Panc1 (cell line): ENCODE measurements at regions not wholly inside any gene's neighbourhood (a gene's known extent, or its start where the extent isn't known, plus 50 kb on each side); places are given as distances from the start of the nearest gene placed in this dataset.

Experiments
- ATAC-seq: fragments of 200-7000 bp; cut with Tn5 transposase; 2 replicates; pipeline ENCODE4 v1.9.1; 2020; ENCODE audit warnings: mild to moderate bottlenecking, moderate library complexity
- BruUV-seq: library from RNA; stranded (reverse); fragments of 400-500 nt; replicated peaks from 2 replicates; lab custom pipeline; 2021; lab: Mats Ljungman, UMichigan
- CTCF ChIA-PET: fragments of 300-600 bp; sonication (Branson Sonifier 250); formaldehyde crosslinking; loops from one replicate; lab custom pipeline; 2022; ENCODE audit warnings: antibody characterized with exemption; lab: Charles Lee
- POLR2A ChIA-PET: fragments of 300-600 bp; sonication (Branson Sonifier 250); formaldehyde crosslinking; loops from one replicate; lab custom pipeline; 2022; ENCODE audit warnings: antibody characterized with exemption; lab: Charles Lee
- DNase-seq: peaks from one replicate; pipeline ENCODE4 v3.0.0-alpha.2; 2010; ENCODE audit warnings: low read depth, low spot score
- H3K27ac ChIP-seq: 2 replicates; pipeline ENCODE4 v1.5.1; 2011; ENCODE audit warnings: mild to moderate bottlenecking, low read length, inconsistent platforms
- H3K27me3 ChIP-seq: fragments of 200-500 bp; sonication (Bioruptor generic); 2 replicates; pipeline ENCODE4 v1.6.0; 2014; ENCODE audit warnings: low read length, inconsistent platforms; ENCODE audit not compliant: control insufficient read depth, insufficient read depth
- H3K36me3 ChIP-seq: fragments of 200-500 bp; sonication (Bioruptor generic); 2 replicates; pipeline ENCODE4 v1.5.1; 2014; ENCODE audit warnings: inconsistent platforms, mild to moderate bottlenecking, low read length, moderate library complexity; ENCODE audit not compliant: control insufficient read depth, insufficient read depth
- H3K4me1 ChIP-seq: 2 replicates; pipeline ENCODE4 v1.5.1; 2011; ENCODE audit warnings: inconsistent platforms, mild to moderate bottlenecking, low read length, moderate library complexity; ENCODE audit not compliant: control insufficient read depth, insufficient read depth
- H3K4me3 ChIP-seq, 2 experiments: 2 replicates each; pipeline ENCODE4 v1.5.1; 2011 to 2012; ENCODE audit warnings: low read depth in 2 of 2, low read length in 2 of 2, mild to moderate bottlenecking in 2 of 2, inconsistent platforms in 1 of 2, moderate library complexity in 1 of 2
- H3K9me3 ChIP-seq: fragments of 200-500 bp; sonication (Bioruptor generic); 2 replicates; pipeline ENCODE4 v1.5.1; 2014; ENCODE audit warnings: low read depth, mild to moderate bottlenecking, inconsistent platforms, low read length, moderate library complexity; ENCODE audit not compliant: control insufficient read depth, insufficient read depth
- CTCF ChIP-seq: fragments of 450-650 bp; IDR thresholded peaks from 2 replicates; pipeline ENCODE4 v1.5.1; 2017; ENCODE audit warnings: mild to moderate bottlenecking
- POLR2AphosphoS5 ChIP-seq: IDR thresholded peaks from 2 replicates; pipeline ENCODE4 v1.6.1; 2012; ENCODE audit warnings: mild to moderate bottlenecking, low read depth, low read length, moderate library complexity
- REST ChIP-seq, 2 experiments: IDR thresholded peaks; 2 replicates each; pipeline ENCODE4 v1.6.1; 2011 to 2012; ENCODE audit warnings: low read depth in 2 of 2, control low read depth in 1 of 2, low read length in 1 of 2, mild to moderate bottlenecking in 1 of 2, moderate library complexity in 1 of 2; ENCODE audit not compliant: insufficient read depth in 1 of 2
- SIN3A ChIP-seq: IDR thresholded peaks from 2 replicates; pipeline ENCODE4 v1.6.1; 2012; ENCODE audit warnings: low read depth, mild to moderate bottlenecking, low read length, moderate library complexity, borderline replicate concordance; ENCODE audit not compliant: insufficient read depth
- TCF7L2 ChIP-seq: IDR thresholded peaks from 2 replicates; pipeline ENCODE4 v1.6.1; 2011; ENCODE audit warnings: mild to moderate bottlenecking, low read depth, low read length, inconsistent platforms
- in situ Hi-C: cut with HindIII; loops from 2 replicates; pipeline ENCODE4 v1.10.0; 2016; ENCODE audit warnings: low sequenced_read_pairs, low pct_unique_long_range_greater_than_20kb
- intact Hi-C: fragments of 100-400 bp; cut with micrococcal nuclease; formaldehyde crosslinking; loops from one replicate; pipeline ENCODE4 v1.10.0; 2022; ENCODE audit not compliant: unreplicated experiment

GRCh38 chr9:129495620-129496472 lies 125.1 kb downstream of the C9orf50 start:
- intact Hi-C loops (no loop called here), in situ Hi-C loops (no loop called here)
- peaks cover 65% of the 10 kb centered on the region for H3K4me1 ChIP-seq
- DNase-seq (peak; percentile 68), ATAC-seq (peak; percentile 79)
- BruUV-seq = no TSS peak
- H3K4me3 ChIP-seq = peak overlapping the region; percentile 34 to 45
- no peaks in the 10 kb centered on the region for H3K9me3 ChIP-seq
- H3K27ac ChIP-seq = peak overlapping the region; percentile 97
- ChIA-PET CTCF (interaction anchor here (0.5 kb wide), 1 partner anchor 136 kb away, joined by 5 read pairs; no protein-coding TSS in a partner anchor), POLR2A (interaction anchor here (0.6 to 0.9 kb wide), 2 partner anchors 13 to 25 kb away, joined by 4 to 6 read pairs; no protein-coding TSS in a partner anchor)
- TF ChIP-seq CTCF = no peak
- TF ChIP-seq POLR2AphosphoS5 = 0 out of 2 replicates have a peak, but pooled peaks have one; percentile 40
- no peaks in the 10 kb centered on the region for H3K27me3 ChIP-seq
- no peaks in the 10 kb centered on the region for H3K36me3 ChIP-seq

- Histone ChIP-seq H3K27me3 (no peaks in the 10 kb centered on the region), H3K36me3 (no peaks in the 10 kb centered on the region), H3K4me1 (peaks cover 63% of the 10 kb centered on the region), H3K9me3 (no peaks in the 10 kb centered on the region), H3K27ac (peak overlapping the region; percentile 97), H3K4me3 (no peak overlapping the region)
- no TSS peak for BruUV-seq
- intact Hi-C loops (no loop called here), in situ Hi-C loops (no loop called here)
- CTCF ChIA-PET = interaction anchor here (0.7 kb wide), 2 partner anchors 15 to 146 kb away, joined by 4 to 5 read pairs; no protein-coding TSS in a partner anchor
- POLR2A ChIA-PET = interaction anchor here (0.5 to 0.9 kb wide), 4 partner anchors 12 to 76 kb away, joined by 3 to 8 read pairs (median 6); no protein-coding TSS in a partner anchor
- ATAC-seq = no peak
- no peak for DNase-seq
- no peak for TF ChIP-seq CTCF
- no peak for TF ChIP-seq TCF7L2
- TF ChIP-seq POLR2AphosphoS5 = no peak
- no peak for TF ChIP-seq SIN3A
- no peak for TF ChIP-seq REST (IDR thresholded peaks at IDR 0.05; ENCODE audit: insufficient read depth in 1 of 2, low read depth in 2 of 2, low read length in 1 of 2)
Observed at GRCh38 chr9:129494113-129494789, 126.7 kb downstream of the C9orf50 start.
